ENCODE measurements at regions not wholly inside any gene's neighbourhood (a gene's known extent, or its start where the extent isn't known, plus 50 kb on each side); places are given as distances from the start of the nearest gene placed in this dataset.

- Histone ChIP-seq H3K9ac (ENCODE audit: insufficient read depth, low read depth, low read length) (no peak overlapping the region), H3K4me3 (replicated peaks in 1 of 3; ENCODE audit: insufficient read depth in 1 of 3, low read depth in 2 of 3, low read length in 3 of 3) (no peak overlapping the region), H2AFZ (ENCODE audit: low read length) (no peak overlapping the region), H3K4me1 (ENCODE audit: insufficient read depth, low read length) (peaks cover 60% of the 10 kb centered on the region), H3K27ac (ENCODE audit: extremely low read length, insufficient read depth, low read length) (no peak overlapping the region), H3K4me2 (ENCODE audit: low read depth, low read length) (no peak overlapping the region), H3K79me2 (ENCODE audit: insufficient read depth, low read length) (peaks cover 3% of the 10 kb centered on the region), H3K36me3 (replicated peaks in 1 of 2; ENCODE audit: control insufficient read depth in 1 of 2, insufficient read depth in 2 of 2, low read length in 2 of 2) (no peaks in the 10 kb centered on the region; a peak in 1 of 5 replicates), H3K27me3 (ENCODE audit: control insufficient read depth in 1 of 2, insufficient read depth in 2 of 2, low read length in 2 of 2) (no peaks in the 10 kb centered on the region), H3K9me3 (ENCODE audit: low read length) (no peaks in the 10 kb centered on the region), H4K20me1 (ENCODE audit: insufficient read depth, low read length) (0 out of 2 replicates have a peak, but pooled peaks cover 4% of the 10 kb centered on the region)
- in situ Hi-C loops (cut with HindIII; ENCODE audit: extremely low pct_ligation_motif_present, low pct_unique_long_range_greater_than_20kb): no loop called here
- ChIA-PET CTCF (ENCODE audit: low intra/inter-chr PET ratio, low total read pairs) (no interaction called here), POLR2A (no interaction called here)
- no TSS peak for BruUV-seq (replicated peaks)
- 100% methylated on average over 6 of the region's 8 CpGs for WGBS (ENCODE audit: low lambda C conversion rate)
- DNase-seq (ENCODE audit: low spot score): no peak
- FAIRE-seq: no peak
- no peak for ATAC-seq
- intact Hi-C loops (cut with micrococcal nuclease; ENCODE audit: unreplicated experiment): no loop called here
- TF ChIP-seq RFX3 (CRISPR knock-in tag; IDR thresholded peaks at IDR 0.05): no peak
- TF ChIP-seq ADNP (CRISPR knock-in tag; IDR thresholded peaks at IDR 0.05): no peak
- no peak for TF ChIP-seq MNT (IDR thresholded peaks at IDR 0.05)
- TF ChIP-seq ZNF354B (CRISPR knock-in tag; IDR thresholded peaks at IDR 0.05): no peak
- no peak for TF ChIP-seq ZNF512B (CRISPR knock-in tag; IDR thresholded peaks at IDR 0.05; ENCODE audit: borderline replicate concordance)
- TF ChIP-seq TIGD3 (CRISPR knock-in tag; IDR thresholded peaks at IDR 0.05; ENCODE audit: borderline replicate concordance): no peak
- no peak for TF ChIP-seq REXO4 (CRISPR knock-in tag; IDR thresholded peaks at IDR 0.05; ENCODE audit: borderline replicate concordance)
- TF ChIP-seq XRCC5 (optimal IDR thresholded peaks at IDR 0.05; ENCODE audit: low read length): no peak
- no peak for TF ChIP-seq JARID2 (CRISPR knock-in tag; IDR thresholded peaks at IDR 0.05; ENCODE audit: insufficient replicate concordance)
- TF ChIP-seq ZNF646 (CRISPR knock-in tag; IDR thresholded peaks at IDR 0.05): no peak
- TF ChIP-seq ZNF33B (CRISPR knock-in tag; IDR thresholded peaks at IDR 0.05): no peak
- TF ChIP-seq ZNF761 (CRISPR knock-in tag; conservative IDR thresholded peaks at IDR 0.05): no peak
- no peak for TF ChIP-seq BORCS8-MEF2B (CRISPR knock-in tag; IDR thresholded peaks at IDR 0.05)
Observed at GRCh38 chr11:70640408-70640807, 242.1 kb downstream of the CTTN start.
